Neural cell (in vitro differentiated cells): ENCODE measurements at regions not wholly inside any gene's neighbourhood (a gene's known extent, or its start where the extent isn't known, plus 50 kb on each side); places are given as distances from the start of the nearest gene placed in this dataset.

ENCODE experiments used
- CTCF ChIP-seq: fragments of 450-650 bp; IDR thresholded peaks from 2 replicates; pipeline ENCODE4 v1.5.1; 2014; ENCODE audit warnings: antibody characterized with exemption, mild to moderate bottlenecking, moderate library complexity; ENCODE audit not compliant: poor library complexity, severe bottlenecking
- EZH2 ChIP-seq: fragments of 200-600, 300-800 bp; shearing (Covaris generic), sonication (generic); IDR thresholded peaks from 2 replicates; pipeline ENCODE4 v1.6.1; 2014; ENCODE audit warnings: antibody characterized with exemption, low read length, borderline replicate concordance, mild to moderate bottlenecking; ENCODE audit not compliant: insufficient read depth, poor library complexity, severe bottlenecking
- MXI1 ChIP-seq: fragments of 450-650 bp; conservative IDR thresholded peaks from 2 replicates; pipeline ENCODE4 v1.6.1; 2014; ENCODE audit warnings: antibody characterized with exemption, mild to moderate bottlenecking; ENCODE audit not compliant: poor library complexity, severe bottlenecking
- POLR2AphosphoS5 ChIP-seq: IDR thresholded peaks from 2 replicates; pipeline ENCODE4 v1.6.1; 2012
- SMC3 ChIP-seq: fragments of 450-650 bp; conservative IDR thresholded peaks from 2 replicates; pipeline ENCODE4 v1.6.1; 2014; ENCODE audit warnings: antibody characterized with exemption, mild to moderate bottlenecking, moderate library complexity; ENCODE audit not compliant: poor library complexity
- TAF1 ChIP-seq: IDR thresholded peaks from 2 replicates; pipeline ENCODE4 v1.6.1; 2012; ENCODE audit warnings: low read depth

DNA sequence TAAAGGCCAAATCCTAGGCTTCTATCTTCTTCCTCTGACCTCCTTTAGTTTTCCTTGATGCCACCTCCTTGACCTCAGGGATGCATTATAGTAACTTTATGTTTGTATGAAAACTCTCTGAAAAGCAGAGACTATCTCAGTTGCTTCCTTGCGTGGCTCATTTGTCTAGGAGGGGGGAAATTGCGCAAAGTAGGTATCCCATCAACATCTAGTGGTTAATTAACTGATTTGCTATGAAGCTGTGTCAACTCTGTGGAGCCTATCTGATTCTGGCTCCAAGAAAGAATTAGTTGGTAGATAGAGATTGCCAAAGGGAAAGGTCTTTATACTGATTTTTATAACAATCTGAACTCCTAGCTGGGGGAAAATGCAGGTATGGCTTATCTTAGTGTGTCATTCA lies 82.1 kb upstream of the FRY start:
- no peak for TF ChIP-seq CTCF
- TF ChIP-seq TAF1 = no peak
- no peak for TF ChIP-seq EZH2
- no peak for TF ChIP-seq MXI1
- TF ChIP-seq POLR2AphosphoS5 = no peak
- TF ChIP-seq SMC3 = no peak
